H9 (cell line): ENCODE measurements at regions not wholly inside any gene's neighbourhood (a gene's known extent, or its start where the extent isn't known, plus 50 kb on each side); places are given as distances from the start of the nearest gene placed in this dataset.

ENCODE experiments used
- DNase-seq: peaks from one replicate; pipeline ENCODE4 v3.0.0-alpha.2; 2017
- H2AFZ ChIP-seq: one replicate; pipeline ENCODE4 v1.6.1; 2013; ENCODE audit warnings: mild to moderate bottlenecking, low read length, control low read depth, moderate library complexity
- H2AK5ac ChIP-seq: 2 replicates; pipeline ENCODE4 v1.6.1; 2013; ENCODE audit warnings: low read length, control low read depth, mixed read lengths; ENCODE audit not compliant: insufficient read length
- H2BK120ac ChIP-seq: one replicate; pipeline ENCODE4 v1.6.1; 2013; ENCODE audit warnings: low read depth, mild to moderate bottlenecking, low read length, control low read depth, inconsistent platforms; ENCODE audit not compliant: poor library complexity, severe bottlenecking
- H2BK12ac ChIP-seq: 2 replicates; pipeline ENCODE4 v1.6.1; 2013; ENCODE audit warnings: low read length, control low read depth, mixed read lengths, low read depth; ENCODE audit not compliant: insufficient read length
- H2BK15ac ChIP-seq: 2 replicates; pipeline ENCODE4 v1.6.1; 2013; ENCODE audit warnings: low read depth, low read length, control low read depth
- H2BK20ac ChIP-seq: one replicate; pipeline ENCODE4 v1.6.1; 2013; ENCODE audit warnings: low read depth, mild to moderate bottlenecking, low read length, control low read depth, inconsistent platforms; ENCODE audit not compliant: poor library complexity, severe bottlenecking
- H2BK5ac ChIP-seq: 2 replicates; pipeline ENCODE4 v1.6.1; 2013; ENCODE audit warnings: low read length, control low read depth, mixed read lengths; ENCODE audit not compliant: insufficient read length
- H3K14ac ChIP-seq: 2 replicates; pipeline ENCODE4 v1.6.1; 2013; ENCODE audit warnings: low read length, control low read depth; ENCODE audit not compliant: insufficient read depth
- H3K18ac ChIP-seq: 2 replicates; pipeline ENCODE4 v1.6.1; 2013; ENCODE audit warnings: low read depth, mild to moderate bottlenecking, mixed read lengths, low read length, control low read depth; ENCODE audit not compliant: insufficient read length
- H3K23ac ChIP-seq: 2 replicates; pipeline ENCODE4 v1.6.1; 2013; ENCODE audit warnings: low read length, control low read depth, mixed read lengths, low read depth; ENCODE audit not compliant: insufficient read length
- H3K23me2 ChIP-seq: 2 replicates; pipeline ENCODE4 v1.6.1; 2013; ENCODE audit warnings: low read depth, mild to moderate bottlenecking, mixed read lengths, low read length, control low read depth; ENCODE audit not compliant: insufficient read length, poor library complexity, severe bottlenecking
- H3K27ac ChIP-seq: 2 replicates; pipeline ENCODE4 v1.5.1; 2013; ENCODE audit warnings: low read length, control low read depth, mixed read lengths, low read depth; ENCODE audit not compliant: insufficient read length
- H3K27me3 ChIP-seq: 2 replicates; pipeline ENCODE4 v1.6.1; 2013; ENCODE audit warnings: low read length, control low read depth, inconsistent platforms; ENCODE audit not compliant: insufficient read depth
- H3K4ac ChIP-seq: 2 replicates; pipeline ENCODE4 v1.6.1; 2013; ENCODE audit warnings: low read depth, mild to moderate bottlenecking, control low read depth, inconsistent platforms, low read length, moderate library complexity
- H3K4me1 ChIP-seq: 2 replicates; pipeline ENCODE4 v1.6.1; 2013; ENCODE audit warnings: low read length, control low read depth, inconsistent platforms; ENCODE audit not compliant: insufficient read depth
- H3K4me2 ChIP-seq: 2 replicates; pipeline ENCODE4 v1.6.1; 2013; ENCODE audit warnings: low read length, control low read depth, mixed read lengths; ENCODE audit not compliant: insufficient read length, insufficient read depth
- H3K56ac ChIP-seq: 2 replicates; pipeline ENCODE4 v1.6.1; 2013; ENCODE audit warnings: low read depth, mild to moderate bottlenecking, mixed read lengths, low read length, control low read depth; ENCODE audit not compliant: insufficient read length
- H3K79me1 ChIP-seq: 2 replicates; pipeline ENCODE4 v1.6.1; 2013; ENCODE audit warnings: low read depth, mild to moderate bottlenecking, moderate library complexity, low read length, control low read depth, inconsistent platforms; ENCODE audit not compliant: insufficient read depth, poor library complexity, severe bottlenecking
- H3K79me2 ChIP-seq: 2 replicates; pipeline ENCODE4 v1.6.1; 2013; ENCODE audit warnings: low read length, control low read depth, inconsistent platforms; ENCODE audit not compliant: insufficient read depth
- H3K9ac ChIP-seq: 2 replicates; pipeline ENCODE4 v1.6.1; 2013; ENCODE audit warnings: low read length, control low read depth, mixed read lengths; ENCODE audit not compliant: insufficient read length; ENCODE audit errors: extremely low read depth
- H3K9me3 ChIP-seq: one replicate; pipeline ENCODE4 v1.6.1; 2013; ENCODE audit warnings: low read depth, low read length, inconsistent platforms; ENCODE audit not compliant: control insufficient read depth
- H3T11ph ChIP-seq: one replicate; pipeline ENCODE4 v1.6.1; 2013; ENCODE audit warnings: mild to moderate bottlenecking, low read length, control low read depth, inconsistent platforms
- H4K20me1 ChIP-seq: one replicate; pipeline ENCODE4 v1.6.1; 2013; ENCODE audit not compliant: control insufficient read depth, insufficient read length, insufficient read depth
- H4K5ac ChIP-seq: 2 replicates; pipeline ENCODE4 v1.6.1; 2013; ENCODE audit warnings: low read depth, mild to moderate bottlenecking, mixed read lengths, low read length, control low read depth; ENCODE audit not compliant: insufficient read length
- H4K8ac ChIP-seq: replicated peaks from 2 replicates; pipeline ENCODE4 v1.6.1; 2013; ENCODE audit warnings: low read length, control low read depth, mixed read lengths, low read depth; ENCODE audit not compliant: insufficient read length
- H4K91ac ChIP-seq: 2 replicates; pipeline ENCODE4 v1.6.1; 2013; ENCODE audit warnings: low read depth, mild to moderate bottlenecking, moderate library complexity, mixed read lengths, low read length, control low read depth; ENCODE audit not compliant: insufficient read length
- H3K27ac Mint-ChIP-seq, 3 experiments: 2 replicates in 2 of 3; 3 replicates in 1 of 3; pipeline ENCODE4 v1.8.0; 2020 to 2021; ENCODE audit warnings: mixed read lengths in 3 of 3, mild to moderate bottlenecking in 1 of 3, moderate library complexity in 1 of 3
- H3K27me3 Mint-ChIP-seq: 2 replicates; pipeline ENCODE4 v1.8.0; 2021; ENCODE audit warnings: low read depth, mild to moderate bottlenecking, moderate library complexity, mixed read lengths
- H3K36me3 Mint-ChIP-seq, 3 experiments: 2 replicates in 2 of 3; 3 replicates in 1 of 3; pipeline ENCODE4 v1.8.0; 2020 to 2021; ENCODE audit warnings: low read depth in 3 of 3, mixed read lengths in 3 of 3; ENCODE audit not compliant: insufficient read depth in 1 of 3
- H3K4me1 Mint-ChIP-seq, 2 experiments: 2 replicates each; pipeline ENCODE4 v1.8.0; 2020; ENCODE audit warnings: mixed read lengths in 2 of 2
- H3K4me3 Mint-ChIP-seq, 2 experiments: 2 replicates in 1 of 2; 3 replicates in 1 of 2; pipeline ENCODE4 v1.8.0; 2020 to 2021; ENCODE audit warnings: mild to moderate bottlenecking in 2 of 2, mixed read lengths in 2 of 2, moderate library complexity in 1 of 2
- H3K9me3 Mint-ChIP-seq, 2 experiments: 2 replicates in 1 of 2; 3 replicates in 1 of 2; pipeline ENCODE4 v1.8.0; 2020; ENCODE audit warnings: mild to moderate bottlenecking in 2 of 2, mixed read lengths in 2 of 2, moderate library complexity in 1 of 2
- WGBS: extraction: QIAGEN DNeasy Blood & Tissue Kit; methylation state at CpG from one replicate; pipeline ENCODE4 v1.1.7; 2013; ENCODE audit warnings: missing lambda C conversion rate, low lambda C conversion rate, mixed read lengths; ENCODE audit not compliant: insufficient read length; ENCODE audit errors: extremely low coverage; 5-methylcytosine and 5-hydroxymethylcytosine counted together
- TF ChIP-seq, protein P1 (sequence below): fragments of 200-600 bp; sonication (generic); conservative IDR thresholded peaks from 3 replicates; pipeline ENCODE4 v1.8.0; 2021; ENCODE audit warnings: antibody characterized with exemption, mild to moderate bottlenecking

DNA sequence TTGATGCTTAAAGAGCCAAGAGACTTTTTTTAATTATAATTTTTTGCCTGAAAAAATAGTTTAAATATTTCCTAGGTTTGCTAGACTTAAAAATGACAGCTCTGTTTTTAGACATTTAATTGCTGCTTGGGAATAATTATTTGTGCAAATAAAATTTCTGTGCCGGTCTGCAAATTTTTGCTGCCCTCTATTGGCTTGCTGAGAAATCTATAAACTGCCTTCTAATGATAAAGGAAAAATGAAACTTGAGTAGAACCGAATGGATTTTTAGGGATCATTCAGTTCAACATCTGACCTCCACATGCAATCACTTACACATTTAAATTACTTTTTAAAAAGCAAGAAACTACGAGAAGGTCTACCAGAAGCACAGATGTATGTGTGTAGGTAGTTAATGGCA is 434.0 kb downstream of the FAM133A start:
- no peak overlapping the region for H3K23ac ChIP-seq
- TF ChIP-seq, protein P1, sequence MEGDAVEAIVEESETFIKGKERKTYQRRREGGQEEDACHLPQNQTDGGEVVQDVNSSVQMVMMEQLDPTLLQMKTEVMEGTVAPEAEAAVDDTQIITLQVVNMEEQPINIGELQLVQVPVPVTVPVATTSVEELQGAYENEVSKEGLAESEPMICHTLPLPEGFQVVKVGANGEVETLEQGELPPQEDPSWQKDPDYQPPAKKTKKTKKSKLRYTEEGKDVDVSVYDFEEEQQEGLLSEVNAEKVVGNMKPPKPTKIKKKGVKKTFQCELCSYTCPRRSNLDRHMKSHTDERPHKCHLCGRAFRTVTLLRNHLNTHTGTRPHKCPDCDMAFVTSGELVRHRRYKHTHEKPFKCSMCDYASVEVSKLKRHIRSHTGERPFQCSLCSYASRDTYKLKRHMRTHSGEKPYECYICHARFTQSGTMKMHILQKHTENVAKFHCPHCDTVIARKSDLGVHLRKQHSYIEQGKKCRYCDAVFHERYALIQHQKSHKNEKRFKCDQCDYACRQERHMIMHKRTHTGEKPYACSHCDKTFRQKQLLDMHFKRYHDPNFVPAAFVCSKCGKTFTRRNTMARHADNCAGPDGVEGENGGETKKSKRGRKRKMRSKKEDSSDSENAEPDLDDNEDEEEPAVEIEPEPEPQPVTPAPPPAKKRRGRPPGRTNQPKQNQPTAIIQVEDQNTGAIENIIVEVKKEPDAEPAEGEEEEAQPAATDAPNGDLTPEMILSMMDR, result peak; percentile 58
- no peak overlapping the region for H3K4ac ChIP-seq
- H3K79me1 ChIP-seq, result no peaks in the 10 kb centered on the region
- no peak overlapping the region for H3K27ac ChIP-seq
- no peak overlapping the region for H4K8ac ChIP-seq
- no peak overlapping the region for H2BK20ac ChIP-seq
- no peak overlapping the region for H2BK120ac ChIP-seq
- no peak overlapping the region for H3K9ac ChIP-seq
- no peak overlapping the region for H3K56ac ChIP-seq
- Mint-ChIP-seq H3K27ac (no peak overlapping the region; a peak in 1 of 7 replicates), H3K27me3 (no peaks in the 10 kb centered on the region), H3K36me3 (peaks cover 0 to 13% (median 9%) of the 10 kb centered on the region in 3 experiments; a peak in 5 of 7 replicates), H3K4me3 (no peak overlapping the region), H3K4me1 (peaks cover under 1 to 11% of the 10 kb centered on the region in 2 experiments), H3K9me3 (peaks cover 6% of the 10 kb centered on the region in 2 experiments)
- H3K4me1 ChIP-seq, result no peaks in the 10 kb centered on the region
- no peak overlapping the region for H3K18ac ChIP-seq
- no peak overlapping the region for H2BK5ac ChIP-seq
- no peaks in the 10 kb centered on the region for H3K23me2 ChIP-seq
- H4K5ac ChIP-seq, result no peak overlapping the region
- WGBS, result no CpG with 5 or more reads among the region's 3 CpGs
- no peaks in the 10 kb centered on the region for H3K9me3 ChIP-seq
- no peaks in the 10 kb centered on the region for H3K27me3 ChIP-seq
- H2BK15ac ChIP-seq, result no peak overlapping the region
- no peak overlapping the region for H3T11ph ChIP-seq
- no peak overlapping the region for H4K91ac ChIP-seq
- H2AK5ac ChIP-seq, result no peak overlapping the region
- no peak overlapping the region for H3K14ac ChIP-seq
- DNase-seq, result no peak
- H3K79me2 ChIP-seq, result no peaks in the 10 kb centered on the region
- no peak overlapping the region for H3K4me2 ChIP-seq
- no peaks in the 10 kb centered on the region for H4K20me1 ChIP-seq
- H2BK12ac ChIP-seq, result no peak overlapping the region
- H2AFZ ChIP-seq, result no peak overlapping the region
